Type B pancreatic cell (in vitro differentiated cells): ENCODE measurements at regions not wholly inside any gene's neighbourhood (a gene's known extent, or its start where the extent isn't known, plus 50 kb on each side); places are given as distances from the start of the nearest gene placed in this dataset.
"Not testable (repeated sequence)": the region's sequence is repeated elsewhere in the genome, so short reads cannot be mapped to it uniquely, and the experiment has no call there.

Source experiments
- DNase-seq: peaks from one replicate; pipeline ENCODE4 v3.0.0; 2021; ENCODE audit warnings: mixed read lengths; ENCODE audit not compliant: unreplicated experiment; ENCODE audit errors: extremely low spot score
- H3K27ac Mint-ChIP-seq: 2 replicates; pipeline ENCODE4 v1.8.0; 2021; ENCODE audit warnings: mild to moderate bottlenecking, mixed read lengths
- H3K27me3 Mint-ChIP-seq: 2 replicates; pipeline ENCODE4 v1.8.0; 2021; ENCODE audit warnings: mixed read lengths
- H3K36me3 Mint-ChIP-seq: 2 replicates; pipeline ENCODE4 v1.8.0; 2021; ENCODE audit warnings: mixed read lengths
- H3K4me1 Mint-ChIP-seq: one replicate; pipeline ENCODE4 v1.8.0; 2021; ENCODE audit warnings: mixed read lengths; ENCODE audit not compliant: unreplicated experiment
- H3K4me3 Mint-ChIP-seq: 2 replicates; pipeline ENCODE4 v1.8.0; 2021; ENCODE audit warnings: mild to moderate bottlenecking, mixed read lengths
- H3K9me3 Mint-ChIP-seq: 2 replicates; pipeline ENCODE4 v1.8.0; 2021; ENCODE audit warnings: mixed read lengths
- TF ChIP-seq, protein P1 (sequence below): fragments of 200-600 bp; sonication (generic); conservative IDR thresholded peaks from 2 replicates; pipeline ENCODE4 v1.5.0; 2021; ENCODE audit warnings: antibody characterized with exemption, mild to moderate bottlenecking

DNA sequence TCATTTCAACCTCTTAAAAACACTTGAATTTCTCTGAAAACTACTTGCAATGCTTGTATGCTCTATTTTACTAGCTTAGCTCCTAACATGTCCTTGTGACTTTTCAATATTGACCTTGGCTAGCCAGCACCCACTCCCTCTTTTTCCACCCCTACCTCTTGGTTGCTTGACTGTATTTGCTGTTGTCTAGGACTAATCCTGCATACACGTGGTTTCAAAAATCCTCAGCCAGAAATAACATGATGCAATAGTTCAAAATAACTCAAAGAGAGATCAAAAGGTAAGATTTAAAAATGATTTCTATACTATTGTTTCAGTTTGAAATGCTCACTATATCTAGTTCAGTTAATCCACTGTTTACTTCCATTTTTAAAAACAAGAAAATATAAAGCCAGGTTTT lies 102.3 kb upstream of the TBX18 start:
- TF ChIP-seq, protein P1, sequence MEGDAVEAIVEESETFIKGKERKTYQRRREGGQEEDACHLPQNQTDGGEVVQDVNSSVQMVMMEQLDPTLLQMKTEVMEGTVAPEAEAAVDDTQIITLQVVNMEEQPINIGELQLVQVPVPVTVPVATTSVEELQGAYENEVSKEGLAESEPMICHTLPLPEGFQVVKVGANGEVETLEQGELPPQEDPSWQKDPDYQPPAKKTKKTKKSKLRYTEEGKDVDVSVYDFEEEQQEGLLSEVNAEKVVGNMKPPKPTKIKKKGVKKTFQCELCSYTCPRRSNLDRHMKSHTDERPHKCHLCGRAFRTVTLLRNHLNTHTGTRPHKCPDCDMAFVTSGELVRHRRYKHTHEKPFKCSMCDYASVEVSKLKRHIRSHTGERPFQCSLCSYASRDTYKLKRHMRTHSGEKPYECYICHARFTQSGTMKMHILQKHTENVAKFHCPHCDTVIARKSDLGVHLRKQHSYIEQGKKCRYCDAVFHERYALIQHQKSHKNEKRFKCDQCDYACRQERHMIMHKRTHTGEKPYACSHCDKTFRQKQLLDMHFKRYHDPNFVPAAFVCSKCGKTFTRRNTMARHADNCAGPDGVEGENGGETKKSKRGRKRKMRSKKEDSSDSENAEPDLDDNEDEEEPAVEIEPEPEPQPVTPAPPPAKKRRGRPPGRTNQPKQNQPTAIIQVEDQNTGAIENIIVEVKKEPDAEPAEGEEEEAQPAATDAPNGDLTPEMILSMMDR, result no peak
- Mint-ChIP-seq H3K9me3 (no peaks in the 10 kb centered on the region), H3K27me3 (no peaks in the 10 kb centered on the region), H3K4me3 (no peak overlapping the region), H3K36me3 (no peaks in the 10 kb centered on the region), H3K27ac (no peak overlapping the region), H3K4me1 (no peaks in the 10 kb centered on the region)
- no peak for DNase-seq

DNA sequence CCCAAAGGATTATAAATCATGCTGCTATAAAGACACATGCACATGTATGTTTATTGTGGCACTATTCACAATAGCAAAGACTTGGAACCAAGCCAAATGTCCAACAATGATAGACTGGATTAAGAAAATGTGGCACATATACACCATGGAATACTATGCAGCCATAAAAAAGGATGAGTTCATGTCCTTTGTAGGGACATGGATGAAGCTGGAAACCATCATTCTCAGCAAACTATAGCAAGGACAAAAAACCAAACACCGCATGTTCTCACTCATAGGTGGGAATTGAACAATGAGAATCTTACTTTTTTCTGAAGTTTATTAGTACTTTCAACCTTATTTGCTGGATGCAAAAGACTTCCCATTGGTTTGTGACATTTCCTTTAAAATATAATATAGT lies 101.0 kb upstream of the TBX18 start:
- not testable (repeated sequence) for H3K27ac Mint-ChIP-seq, H3K9me3 Mint-ChIP-seq, H3K4me3 Mint-ChIP-seq, DNase-seq, H3K4me1 Mint-ChIP-seq, H3K27me3 Mint-ChIP-seq, H3K36me3 Mint-ChIP-seq

DNA sequence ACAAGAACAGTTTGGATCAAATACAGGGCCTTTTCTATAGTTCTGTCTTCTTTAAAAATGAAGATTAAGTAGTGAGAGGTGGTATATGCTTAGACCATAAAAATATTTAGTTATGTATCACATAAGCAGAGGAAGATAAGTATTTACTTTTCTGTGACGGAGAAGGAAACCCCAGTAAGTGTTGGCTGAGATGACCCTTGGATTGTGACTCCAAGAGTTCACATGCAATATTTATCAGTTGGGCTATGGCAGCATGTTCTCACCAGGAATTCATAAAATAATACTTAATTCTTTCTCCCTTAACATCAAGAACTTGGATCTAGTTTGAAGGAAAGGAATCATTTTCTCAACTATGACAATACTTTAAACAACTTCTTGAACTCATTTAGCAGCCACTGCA lies 98.4 kb upstream of the TBX18 start:
- H3K4me1 Mint-ChIP-seq, result no peaks in the 10 kb centered on the region
- TF ChIP-seq, protein P1, result no peak
- no peak for DNase-seq
- no peaks in the 10 kb centered on the region for H3K36me3 Mint-ChIP-seq
- H3K9me3 Mint-ChIP-seq, result no peaks in the 10 kb centered on the region
- no peak overlapping the region for H3K4me3 Mint-ChIP-seq
- H3K27me3 Mint-ChIP-seq, result no peaks in the 10 kb centered on the region
- no peak overlapping the region for H3K27ac Mint-ChIP-seq

DNA sequence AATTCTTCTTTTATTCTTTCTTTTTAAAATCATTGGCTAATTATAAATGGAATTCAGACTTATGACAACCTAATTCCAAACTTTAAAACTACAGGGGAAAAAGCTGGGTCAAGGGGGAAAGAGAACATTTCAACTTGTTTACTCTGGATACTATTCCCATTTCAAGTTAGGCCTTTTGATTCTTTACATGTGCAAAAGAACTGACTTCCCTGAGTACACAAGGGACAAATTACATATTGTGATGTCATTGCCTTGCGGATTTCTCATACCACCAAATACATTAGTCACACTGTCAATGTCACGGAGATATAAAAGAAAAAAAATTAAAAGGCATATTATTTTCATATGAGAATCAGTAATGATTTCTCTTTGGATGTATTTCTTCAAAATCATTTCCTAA lies 96.5 kb upstream of the TBX18 start:
- no peak overlapping the region for H3K27ac Mint-ChIP-seq

DNA sequence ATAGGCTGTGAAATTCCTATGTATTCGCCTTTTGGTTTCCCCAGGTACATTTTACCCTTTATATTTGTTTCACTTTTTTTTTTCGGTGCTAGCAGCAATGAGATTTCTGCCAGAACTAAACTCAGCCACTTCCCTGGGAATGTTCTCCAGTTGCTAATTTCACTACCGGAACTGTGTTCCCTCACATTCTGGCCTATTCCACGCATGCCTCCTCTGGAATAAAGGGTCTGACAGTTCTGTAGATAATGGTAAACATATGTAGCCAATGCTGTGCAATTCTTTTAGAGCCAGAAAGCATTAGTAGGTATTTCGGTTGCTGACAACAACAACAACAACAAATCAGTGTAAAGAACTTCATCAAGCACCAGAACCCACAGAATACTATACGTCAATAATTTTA lies 96.1 kb upstream of the TBX18 start:
- Mint-ChIP-seq H3K4me3 (no peak overlapping the region), H3K36me3 (no peaks in the 10 kb centered on the region), H3K4me1 (no peaks in the 10 kb centered on the region), H3K27ac (no peak overlapping the region), H3K9me3 (no peaks in the 10 kb centered on the region), H3K27me3 (no peaks in the 10 kb centered on the region)
- TF ChIP-seq, protein P1, result no peak
- no peak for DNase-seq

More for the DNA sequence above, 96.5 kb upstream of the TBX18 start:
- Mint-ChIP-seq H3K4me3 (no peak overlapping the region), H3K9me3 (no peaks in the 10 kb centered on the region), H3K27me3 (no peaks in the 10 kb centered on the region), H3K36me3 (no peaks in the 10 kb centered on the region), H3K4me1 (no peaks in the 10 kb centered on the region)
- DNase-seq, result no peak
- TF ChIP-seq, protein P1, result no peak

DNA sequence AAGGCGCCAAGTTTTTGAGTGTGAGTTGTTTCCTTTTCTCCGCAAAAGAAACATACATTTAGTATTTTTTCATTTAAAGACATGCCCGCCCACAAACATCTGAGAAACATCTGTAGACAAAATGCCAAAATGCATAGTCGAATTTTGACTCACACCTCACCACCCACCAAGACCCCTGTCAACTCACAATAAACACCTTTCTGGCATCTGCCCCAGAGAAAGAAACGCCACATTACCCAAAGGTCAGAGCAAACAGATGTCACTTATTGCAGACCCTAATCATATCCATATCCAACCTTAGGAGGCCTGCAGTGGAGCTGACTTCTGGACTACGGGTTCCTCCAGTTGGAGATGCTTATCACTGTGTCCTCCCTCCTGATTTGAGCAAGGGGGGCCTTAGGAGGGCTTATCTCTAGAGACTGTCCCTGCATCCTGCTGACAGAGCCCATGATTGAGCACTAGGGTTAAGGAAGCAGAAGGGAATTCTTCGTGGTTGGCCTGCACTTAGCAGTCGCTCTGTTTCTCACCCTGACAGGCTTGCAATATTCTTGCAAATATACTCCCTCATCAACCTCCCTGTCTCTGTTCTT lies 90.5 kb upstream of the TBX18 start:
- Mint-ChIP-seq H3K4me3 (no peak overlapping the region), H3K9me3 (no peaks in the 10 kb centered on the region), H3K4me1 (peaks cover 4% of the 10 kb centered on the region), H3K27me3 (no peaks in the 10 kb centered on the region), H3K36me3 (no peaks in the 10 kb centered on the region), H3K27ac (no peak overlapping the region)
- no peak for DNase-seq
- TF ChIP-seq, protein P1, result no peak
